Vagina (tissue), 2 donors: ENCODE measurements at regions not wholly inside any gene's neighbourhood (a gene's known extent, or its start where the extent isn't known, plus 50 kb on each side); places are given as distances from the start of the nearest gene placed in this dataset.

Experiments used
- DNase-seq, 2 donors: peaks; one replicate each; pipeline ENCODE4 v3.0.0-alpha.2; 2017; ENCODE audit errors: extremely low spot score in 2 of 2
- H3K27ac ChIP-seq: fragments of 200-600 bp; sonication (generic); one replicate; pipeline ENCODE4 v1.5.1; 2019
- H3K27me3 ChIP-seq: fragments of 200-600 bp; sonication (generic); one replicate; pipeline ENCODE4 v1.5.1; 2019
- H3K36me3 ChIP-seq, 2 donors: fragments of 200-600 bp; sonication (generic); one replicate each; pipeline ENCODE4 v1.5.1; 2017 to 2019
- H3K4me1 ChIP-seq: fragments of 200-600 bp; sonication (generic); one replicate; pipeline ENCODE4 v1.5.1; 2019
- H3K4me3 ChIP-seq, 2 donors: fragments of 200-600 bp; sonication (generic); 1 replicate in 1 of 2; 2 replicates in 1 of 2; pipeline ENCODE4 v1.5.1; 2016 to 2019
- H3K9me3 ChIP-seq: fragments of 200-600 bp; sonication (generic); one replicate; pipeline ENCODE4 v1.5.1; 2019
- POLR2A ChIP-seq, 2 donors: fragments of 450-650 bp; IDR thresholded peaks; one replicate each; pipeline ENCODE4 v1.6.1; 2017; ENCODE audit warnings: antibody characterized with exemption in 2 of 2, mild to moderate bottlenecking in 2 of 2, moderate library complexity in 2 of 2
- POLR2AphosphoS5 ChIP-seq, 2 donors: sonication (generic); formaldehyde crosslinking; IDR thresholded peaks; one replicate each; pipeline ENCODE4 v1.9.0; 2017; ENCODE audit warnings: antibody characterized with exemption in 2 of 2, mild to moderate bottlenecking in 2 of 2, low read depth in 1 of 2; ENCODE audit not compliant: insufficient read depth in 1 of 2
- intact Hi-C: fragments of 100-400 bp; cut with DNase I; formaldehyde crosslinking; loops from one replicate; pipeline ENCODE4 v1.15.1; 2023
- TF ChIP-seq, protein P1 (sequence below), 3 experiments: fragments of 450-650 bp in 2 of 3; fragments of 200-600 bp in 1 of 3; sonication (generic) in 1 of 3; IDR thresholded peaks; one replicate each; pipeline ENCODE4 v1.5.1; 2017 to 2019; ENCODE audit warnings: antibody characterized with exemption in 3 of 3, mild to moderate bottlenecking in 2 of 3, moderate library complexity in 2 of 3

GRCh38 chr5:155080721-155081120 is 67.2 kb downstream of the KIF4B start:
- TF ChIP-seq POLR2A (IDR thresholded peaks at IDR 0.05) (no peak), POLR2AphosphoS5 (IDR thresholded peaks at IDR 0.05; ENCODE audit: insufficient read depth in 1 of 2, low read depth in 1 of 2) (no peak)
- TF ChIP-seq, protein P1, sequence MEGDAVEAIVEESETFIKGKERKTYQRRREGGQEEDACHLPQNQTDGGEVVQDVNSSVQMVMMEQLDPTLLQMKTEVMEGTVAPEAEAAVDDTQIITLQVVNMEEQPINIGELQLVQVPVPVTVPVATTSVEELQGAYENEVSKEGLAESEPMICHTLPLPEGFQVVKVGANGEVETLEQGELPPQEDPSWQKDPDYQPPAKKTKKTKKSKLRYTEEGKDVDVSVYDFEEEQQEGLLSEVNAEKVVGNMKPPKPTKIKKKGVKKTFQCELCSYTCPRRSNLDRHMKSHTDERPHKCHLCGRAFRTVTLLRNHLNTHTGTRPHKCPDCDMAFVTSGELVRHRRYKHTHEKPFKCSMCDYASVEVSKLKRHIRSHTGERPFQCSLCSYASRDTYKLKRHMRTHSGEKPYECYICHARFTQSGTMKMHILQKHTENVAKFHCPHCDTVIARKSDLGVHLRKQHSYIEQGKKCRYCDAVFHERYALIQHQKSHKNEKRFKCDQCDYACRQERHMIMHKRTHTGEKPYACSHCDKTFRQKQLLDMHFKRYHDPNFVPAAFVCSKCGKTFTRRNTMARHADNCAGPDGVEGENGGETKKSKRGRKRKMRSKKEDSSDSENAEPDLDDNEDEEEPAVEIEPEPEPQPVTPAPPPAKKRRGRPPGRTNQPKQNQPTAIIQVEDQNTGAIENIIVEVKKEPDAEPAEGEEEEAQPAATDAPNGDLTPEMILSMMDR (IDR thresholded peaks at IDR 0.05): no peak
- intact Hi-C loops: no loop called here
- no peak overlapping the region for H3K4me3 ChIP-seq

GRCh38 chr5:155081618-155082017 is 68.1 kb downstream of the KIF4B start:
- no peak for DNase-seq
- no peaks in the 10 kb centered on the region for H3K36me3 ChIP-seq
- intact Hi-C loops: no loop called here
- H3K4me3 ChIP-seq: no peak overlapping the region
- no peaks in the 10 kb centered on the region for H3K27me3 ChIP-seq
- no peak overlapping the region for H3K27ac ChIP-seq
- no peak for TF ChIP-seq POLR2AphosphoS5 (IDR thresholded peaks at IDR 0.05; ENCODE audit: insufficient read depth in 1 of 2, low read depth in 1 of 2)
- TF ChIP-seq, protein P1 (IDR thresholded peaks at IDR 0.05): no peak
- TF ChIP-seq POLR2A (IDR thresholded peaks at IDR 0.05): no peak
- H3K4me1 ChIP-seq: peaks cover 10% of the 10 kb centered on the region
- H3K9me3 ChIP-seq: no peaks in the 10 kb centered on the region

More at GRCh38 chr5:155080721-155081120, 67.2 kb downstream of the KIF4B start:
- DNase-seq: no peak
- H3K27ac ChIP-seq: no peak overlapping the region
- no peaks in the 10 kb centered on the region for H3K9me3 ChIP-seq
- no peaks in the 10 kb centered on the region for H3K36me3 ChIP-seq
- H3K4me1 ChIP-seq: peaks cover 7% of the 10 kb centered on the region
- no peaks in the 10 kb centered on the region for H3K27me3 ChIP-seq

DNA sequence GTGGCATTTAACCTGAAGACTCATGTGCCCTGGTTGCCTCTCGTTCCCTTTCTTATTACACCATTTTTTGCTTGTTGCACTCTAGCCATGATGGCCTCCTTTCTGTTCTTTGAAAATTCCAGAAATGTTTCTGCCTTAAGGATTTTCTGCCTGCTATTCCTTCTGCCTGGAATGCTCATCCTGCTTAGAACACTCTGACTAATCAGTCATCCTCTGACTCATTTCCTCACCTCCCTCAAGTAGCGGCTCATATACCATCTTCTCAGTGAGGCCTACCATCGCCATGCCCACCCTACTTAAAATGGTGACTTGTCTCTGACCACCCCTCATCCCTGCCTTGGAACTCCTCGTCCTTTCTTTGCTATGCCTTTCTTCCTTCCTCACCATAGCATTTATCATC is 68.8 kb downstream of the KIF4B start:
- intact Hi-C loops: no loop called here
- Histone ChIP-seq H3K36me3 (no peaks in the 10 kb centered on the region), H3K27ac (no peak overlapping the region), H3K4me1 (peaks cover 10% of the 10 kb centered on the region), H3K27me3 (no peaks in the 10 kb centered on the region), H3K4me3 (no peak overlapping the region), H3K9me3 (no peaks in the 10 kb centered on the region)
- no peak for TF ChIP-seq POLR2AphosphoS5 (IDR thresholded peaks at IDR 0.05; ENCODE audit: insufficient read depth in 1 of 2, low read depth in 1 of 2)
- no peak for TF ChIP-seq POLR2A (IDR thresholded peaks at IDR 0.05)
- TF ChIP-seq, protein P1 (IDR thresholded peaks at IDR 0.05): no peak
- DNase-seq: no peak

- intact Hi-C loops: no loop called here
- H3K27me3 ChIP-seq: no peaks in the 10 kb centered on the region
- TF ChIP-seq, protein P1 (IDR thresholded peaks at IDR 0.05): no peak
- TF ChIP-seq POLR2AphosphoS5 (IDR thresholded peaks at IDR 0.05; ENCODE audit: insufficient read depth in 1 of 2, low read depth in 1 of 2) (no peak), POLR2A (IDR thresholded peaks at IDR 0.05) (no peak)
- peaks cover 10% of the 10 kb centered on the region for H3K4me1 ChIP-seq
- no peaks in the 10 kb centered on the region for H3K9me3 ChIP-seq
- no peak for DNase-seq
- no peaks in the 10 kb centered on the region for H3K36me3 ChIP-seq
- H3K27ac ChIP-seq: no peak overlapping the region
- no peak overlapping the region for H3K4me3 ChIP-seq
Measured at GRCh38 chr5:155085282-155085989, 71.9 kb downstream of the KIF4B start.

GRCh38 chr5:155087036-155087435 is 73.5 kb downstream of the KIF4B start:
- intact Hi-C loops: no loop called here
- H3K9me3 ChIP-seq: no peaks in the 10 kb centered on the region
- TF ChIP-seq, protein P1 (IDR thresholded peaks at IDR 0.05): no peak
- TF ChIP-seq POLR2A (IDR thresholded peaks at IDR 0.05) (no peak), POLR2AphosphoS5 (IDR thresholded peaks at IDR 0.05; ENCODE audit: insufficient read depth in 1 of 2, low read depth in 1 of 2) (no peak)
- peaks cover 10% of the 10 kb centered on the region for H3K4me1 ChIP-seq
- H3K4me3 ChIP-seq: no peak overlapping the region
- no peak for DNase-seq
- H3K27ac ChIP-seq: no peak overlapping the region
- H3K27me3 ChIP-seq: no peaks in the 10 kb centered on the region
- no peaks in the 10 kb centered on the region for H3K36me3 ChIP-seq
